HG03066 (cell line): ENCODE measurements at regions not wholly inside any gene's neighbourhood (a gene's known extent, or its start where the extent isn't known, plus 50 kb on each side); places are given as distances from the start of the nearest gene placed in this dataset.
A peak's percentile ranks its signal among the peaks of the same experiment; 100 is the strongest.

ENCODE experiments used
- ATAC-seq: cut with Tn5 transposase; IDR thresholded peaks from one replicate; pipeline ENCODE4 v1.9.1; 2021; ENCODE audit warnings: low read depth; ENCODE audit not compliant: unreplicated experiment

DNA sequence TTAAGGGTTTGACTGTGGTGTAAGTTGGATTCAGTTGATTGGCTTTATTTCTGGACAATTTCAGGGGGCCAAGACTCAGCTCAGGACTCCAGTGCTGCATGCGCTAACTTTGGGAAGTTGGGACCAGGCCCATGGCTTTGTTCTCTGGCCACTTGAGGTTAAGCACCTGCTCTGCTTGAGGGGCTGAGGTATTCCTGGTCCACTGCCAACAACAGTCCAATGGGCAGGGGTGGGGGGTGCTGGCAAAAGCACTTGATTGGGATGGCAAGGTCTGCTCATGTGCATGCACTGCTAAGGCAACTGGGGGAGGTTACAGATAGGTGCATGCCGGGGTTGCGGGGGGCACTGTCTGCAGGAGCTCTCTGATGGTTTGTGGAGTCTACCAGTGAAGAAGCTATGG is 52.6 kb upstream of the ASB17 start:
- no peak for ATAC-seq

DNA sequence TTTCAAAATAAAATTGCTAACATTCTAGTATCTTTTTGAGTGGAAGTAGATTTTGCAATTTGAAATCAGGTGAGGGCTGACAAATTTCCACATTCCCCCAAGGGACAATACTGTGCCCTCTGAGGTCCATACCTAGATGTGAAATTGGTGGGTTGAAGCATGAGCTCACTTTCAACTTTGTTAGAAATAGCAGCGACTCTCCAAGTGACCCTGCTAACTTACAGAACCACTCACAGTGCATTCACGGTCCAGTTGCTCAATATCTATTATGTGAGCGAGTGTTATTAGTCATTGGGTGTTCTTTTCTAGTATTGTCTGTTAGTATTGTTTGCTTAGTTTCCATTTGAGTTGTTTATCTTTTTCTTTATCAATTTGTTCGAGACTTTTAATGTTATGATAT is 53.6 kb upstream of the ASB17 start:
- ATAC-seq: peak; percentile 65

DNA sequence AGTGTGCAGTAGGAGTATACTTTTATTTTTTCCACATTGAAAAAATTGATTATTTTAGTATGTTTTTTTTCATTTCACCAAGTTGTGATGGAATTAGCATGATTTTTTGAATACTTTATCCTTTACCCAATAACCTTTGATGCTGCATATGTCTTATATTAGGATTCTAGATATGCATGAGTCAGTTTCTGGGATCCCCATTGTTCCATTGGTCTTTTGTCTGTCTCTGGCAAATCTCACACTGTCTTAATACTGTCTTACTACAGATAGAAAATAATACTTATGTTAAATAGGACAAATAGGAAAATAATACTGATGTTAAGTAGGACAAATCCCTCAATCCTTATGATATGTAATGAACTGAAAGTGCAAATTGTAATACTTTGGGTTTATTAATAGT is 54.3 kb upstream of the ASB17 start:
- no peak for ATAC-seq

DNA sequence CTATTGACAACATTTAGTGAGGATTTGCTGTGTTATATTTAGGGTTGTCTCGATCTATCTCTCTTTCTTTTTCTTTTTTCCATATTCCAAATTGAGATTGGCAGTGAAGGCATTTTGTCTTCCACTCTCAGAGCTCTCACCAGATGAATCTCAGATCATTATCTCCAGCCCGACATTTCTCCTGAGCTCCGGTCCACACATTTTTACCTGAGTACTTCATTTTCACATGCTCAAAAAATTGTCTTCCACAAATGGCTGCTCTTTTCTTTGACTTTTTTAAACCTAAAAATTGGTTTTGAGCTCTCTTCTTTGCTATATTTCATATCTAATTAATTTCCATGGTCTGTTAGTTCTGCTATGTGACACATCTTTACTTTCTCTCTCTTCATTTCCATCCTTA is 56.9 kb upstream of the ASB17 start:
- no peak for ATAC-seq

DNA sequence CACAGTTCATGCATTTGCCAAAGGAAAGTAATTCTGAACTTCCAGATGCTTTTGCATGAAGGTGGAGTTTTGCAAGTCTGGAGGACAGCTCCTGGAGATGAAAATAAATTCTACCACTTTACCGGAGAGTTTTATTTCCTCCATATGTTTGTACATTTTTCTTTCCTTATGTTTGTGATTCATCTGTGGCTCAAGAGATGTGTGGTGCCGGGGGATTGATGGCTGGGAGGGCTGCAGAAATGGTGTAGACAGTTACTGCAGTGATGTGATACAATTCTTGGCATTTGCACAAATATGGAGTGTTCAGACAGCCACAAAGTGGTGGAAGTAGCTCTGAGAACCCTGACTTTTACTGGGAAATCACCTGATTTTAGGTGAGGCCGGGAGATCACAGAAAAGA is 58.5 kb upstream of the ASB17 start:
- no peak for ATAC-seq

DNA sequence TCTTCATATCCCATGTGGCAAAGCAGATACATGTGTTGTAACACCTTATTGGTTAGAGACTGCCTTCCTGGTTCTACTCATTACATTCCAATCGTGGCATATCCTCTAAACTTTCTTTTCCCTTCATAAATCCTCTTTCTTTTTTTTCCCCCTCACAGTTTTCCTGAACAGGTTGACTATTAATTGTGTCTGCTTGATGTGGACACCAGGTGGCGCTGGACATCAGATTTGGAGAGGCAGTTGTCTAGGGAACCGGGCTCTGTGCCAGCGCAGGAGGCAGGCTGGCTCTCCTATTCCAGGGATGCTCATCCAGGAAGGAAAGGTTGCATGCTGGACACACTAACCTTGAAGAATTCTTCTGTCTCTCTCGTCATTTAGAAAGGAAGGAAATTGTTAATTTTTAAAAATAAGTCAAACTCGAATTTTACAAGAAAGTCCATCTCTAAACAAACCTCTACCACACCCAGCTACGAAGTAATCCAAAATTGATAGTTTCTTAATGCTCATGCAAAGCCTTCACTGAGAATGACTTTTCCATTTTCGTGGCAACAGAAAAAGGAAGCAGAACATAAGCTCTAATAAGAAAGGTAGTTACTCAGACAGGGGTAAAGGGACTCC is 59.4 kb upstream of the ASB17 start:
- ATAC-seq: peak; percentile 76

DNA sequence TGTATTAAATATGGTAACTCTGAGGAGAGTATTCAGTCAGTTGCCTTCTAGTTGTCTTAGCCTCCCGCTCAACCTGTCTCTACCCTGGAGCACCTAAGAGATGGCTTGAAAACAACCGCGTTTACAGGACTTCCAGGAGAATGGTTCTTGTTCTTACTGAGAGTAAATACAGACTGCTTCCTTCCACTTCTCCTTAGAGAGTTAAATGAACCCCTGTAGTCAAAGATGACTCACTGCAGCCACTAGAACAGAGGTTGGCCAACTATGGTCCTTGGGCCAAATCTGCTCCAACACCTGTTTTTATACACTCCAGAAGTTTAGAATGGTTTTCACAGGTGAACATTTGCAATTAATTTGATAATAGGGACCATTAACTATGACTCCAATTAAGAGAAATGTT is 60.1 kb upstream of the ASB17 start:
- no peak for ATAC-seq

DNA sequence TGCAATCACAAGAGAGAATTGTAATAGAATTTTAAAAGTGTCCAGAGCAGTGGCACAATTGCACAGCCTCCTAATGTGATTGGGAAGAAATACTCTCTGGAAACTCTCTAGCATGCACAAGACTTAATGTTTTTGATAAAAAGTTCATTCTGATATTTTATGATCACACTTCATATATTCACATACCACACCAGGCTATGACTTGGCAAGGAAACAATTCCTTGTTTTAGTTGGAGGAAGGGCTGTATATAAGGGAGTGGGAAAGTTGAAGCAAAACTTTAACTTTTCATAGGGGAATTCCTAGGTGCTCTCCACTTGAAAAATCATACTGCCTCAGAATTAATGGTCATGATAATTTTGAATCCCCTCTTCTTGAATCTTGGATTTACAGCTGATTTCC is 61.5 kb upstream of the ASB17 start:
- no peak for ATAC-seq

DNA sequence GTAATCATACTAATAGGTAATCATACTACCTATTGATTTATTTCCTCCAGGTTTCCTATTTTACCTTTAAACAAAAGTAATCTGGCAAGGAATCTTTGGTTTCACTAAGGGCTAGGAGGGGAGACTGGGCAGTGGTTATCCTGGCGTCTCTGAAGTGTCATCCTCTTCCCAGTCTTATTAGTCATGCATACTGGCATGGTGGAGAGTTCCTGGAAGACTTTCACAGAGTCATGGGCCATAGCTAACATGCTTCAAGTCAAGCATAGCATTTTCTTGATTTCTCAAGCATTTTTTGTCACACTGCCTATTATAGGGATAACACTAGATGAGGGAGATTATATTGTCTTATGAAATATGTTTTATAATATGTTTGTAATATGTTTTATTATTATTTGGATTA is 64.0 kb upstream of the ASB17 start:
- ATAC-seq: no peak

DNA sequence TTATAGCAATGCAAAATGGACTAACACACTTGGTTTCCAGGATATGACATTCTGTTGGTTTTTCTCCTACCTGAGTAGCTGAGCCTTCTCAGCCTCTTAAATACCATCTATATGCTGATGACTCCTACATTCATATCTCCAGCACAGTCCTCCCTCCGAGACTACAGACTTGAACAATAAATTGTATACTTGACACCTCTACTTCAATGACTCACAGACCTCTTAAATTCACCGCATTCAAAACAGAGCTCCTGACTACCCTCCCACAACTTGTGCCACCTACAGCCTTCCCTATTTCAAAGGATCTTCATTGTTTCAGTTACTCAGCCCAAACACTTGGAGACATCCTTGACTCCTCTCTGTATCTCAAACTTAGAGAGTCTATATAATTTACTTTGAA is 66.8 kb upstream of the ASB17 start:
- no peak for ATAC-seq

DNA sequence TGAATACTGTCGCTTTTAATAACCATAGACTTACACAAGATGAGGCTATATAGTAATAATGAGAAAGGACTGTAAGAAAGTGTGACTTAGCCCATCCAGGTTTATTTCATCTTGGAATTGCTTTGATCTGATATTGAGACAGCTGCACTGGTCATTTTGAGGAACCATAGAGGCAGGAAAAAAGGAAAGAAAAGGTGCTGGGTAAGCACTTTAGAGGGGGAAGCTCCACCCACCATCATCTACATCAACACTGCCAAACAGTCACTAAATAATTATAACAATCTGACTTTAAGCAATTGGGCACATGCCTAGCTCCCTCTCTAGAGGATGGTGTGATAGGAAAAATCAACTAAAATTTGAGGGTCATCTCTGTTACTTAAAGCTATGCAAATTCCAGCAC is 70.6 kb upstream of the ST6GALNAC3 start:
- ATAC-seq: no peak

DNA sequence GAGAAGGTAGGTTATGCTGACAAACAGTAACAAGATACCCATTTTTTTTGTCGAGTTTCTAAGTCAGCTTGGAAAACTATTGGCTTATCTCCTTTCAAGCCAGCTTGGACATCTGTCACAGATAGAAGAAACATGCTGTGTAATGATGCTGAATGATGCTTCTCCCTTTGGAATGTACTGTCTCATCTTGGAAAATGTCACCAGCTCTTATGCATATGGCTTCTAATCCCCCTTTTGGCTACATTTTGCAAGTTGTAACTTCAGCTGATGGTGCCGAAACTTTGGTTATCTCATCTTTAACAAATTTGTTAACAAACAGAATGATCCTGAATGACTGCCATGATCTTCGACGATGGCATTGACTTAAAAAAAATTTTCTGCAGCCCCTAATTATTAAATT is 68.8 kb upstream of the ST6GALNAC3 start:
- no peak for ATAC-seq

DNA sequence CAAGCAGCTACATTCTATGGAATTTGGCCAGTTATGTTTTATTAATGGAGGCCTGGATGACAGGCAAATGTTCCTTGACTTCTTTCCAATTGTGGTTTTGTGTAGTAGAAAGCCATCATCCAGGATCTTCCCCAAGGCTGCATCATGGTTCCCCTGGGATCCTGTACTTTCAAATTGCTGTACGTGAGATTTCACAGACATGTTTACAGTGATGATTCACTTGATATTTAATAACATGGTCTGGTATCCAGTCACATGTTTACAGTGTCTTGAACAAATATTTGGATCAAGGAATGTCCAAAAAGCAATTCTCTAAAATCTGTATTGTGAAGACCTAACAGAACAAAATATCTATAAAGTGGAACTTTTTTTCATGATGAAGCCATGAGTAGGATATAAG is 68.3 kb upstream of the ST6GALNAC3 start:
- ATAC-seq: no peak

DNA sequence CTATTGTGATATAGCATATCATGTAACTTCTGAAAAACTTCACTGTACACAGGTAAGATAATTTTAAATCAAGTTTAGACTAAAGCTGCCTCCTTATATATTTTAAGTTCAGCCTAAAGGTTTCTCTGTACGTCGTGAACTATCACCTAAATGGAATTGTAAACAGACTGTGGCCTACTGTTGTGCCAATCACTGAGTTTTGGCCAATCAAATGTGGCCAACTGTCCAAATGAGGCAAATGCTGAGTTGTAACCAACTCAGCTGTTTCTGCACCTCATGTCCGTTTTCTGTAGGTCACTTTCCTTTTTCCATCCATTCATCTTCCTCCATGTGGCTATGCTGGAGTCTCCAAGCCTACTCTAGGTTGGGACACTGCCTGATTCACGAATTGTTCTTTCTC is 63.7 kb upstream of the ST6GALNAC3 start:
- no peak for ATAC-seq

DNA sequence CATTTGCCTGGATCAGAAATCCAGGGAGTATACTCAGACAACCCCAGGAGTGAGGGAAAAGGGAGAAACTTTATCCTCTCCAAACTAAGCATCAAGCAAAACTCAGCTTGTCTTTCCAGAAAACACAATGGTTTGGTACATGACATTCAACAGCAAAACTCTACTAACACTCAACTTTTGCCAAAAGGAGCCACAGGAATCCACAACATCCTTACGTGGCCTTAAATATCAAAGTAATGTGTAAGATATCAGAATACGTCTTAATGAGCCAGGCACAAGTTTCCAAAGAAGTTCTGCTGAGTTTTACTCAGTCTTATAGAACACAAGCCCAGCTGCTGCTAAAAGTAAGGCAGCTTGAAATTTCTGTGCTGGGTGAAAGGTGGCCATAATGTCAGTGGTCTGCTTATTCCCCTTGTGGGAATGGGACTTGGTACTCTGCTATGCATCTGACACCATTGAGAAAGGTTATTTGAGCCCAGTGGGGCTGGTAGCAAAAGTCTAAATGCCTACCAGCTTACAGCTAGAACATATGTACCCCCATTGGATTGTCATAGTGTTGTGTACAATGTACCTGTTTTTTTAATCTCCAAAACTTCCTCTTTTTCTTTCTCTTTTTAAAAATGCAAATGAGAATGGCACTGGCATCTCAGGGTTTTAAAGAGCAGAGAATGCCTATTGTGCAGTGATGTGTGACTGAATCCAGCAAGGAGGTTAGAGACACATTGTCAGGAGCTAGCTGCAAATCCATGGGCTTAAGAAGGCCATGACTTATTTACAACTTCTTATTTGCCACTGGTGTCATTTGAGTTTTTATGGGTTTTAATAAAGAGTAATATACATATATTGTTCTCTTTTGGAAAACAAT is 62.0 kb upstream of the ST6GALNAC3 start:
- no peak for ATAC-seq

DNA sequence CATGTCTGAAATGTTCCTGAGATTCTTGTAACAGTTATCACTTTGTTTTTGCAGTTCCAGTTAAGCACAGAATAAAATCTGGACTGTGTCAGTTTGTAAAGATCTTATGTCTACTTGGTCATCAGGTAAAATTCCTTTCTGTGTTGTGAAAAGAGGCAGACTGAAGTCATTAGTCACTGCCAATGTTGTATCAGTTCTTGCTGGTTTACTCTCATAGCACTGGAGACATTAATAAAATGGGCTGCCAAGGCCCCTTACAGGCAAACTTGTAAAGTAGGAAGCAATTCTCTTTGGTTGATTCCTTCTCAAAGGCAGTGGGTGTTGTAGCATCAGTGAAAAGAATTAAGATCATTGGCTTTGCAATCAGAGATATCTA is 61.4 kb upstream of the ST6GALNAC3 start:
- ATAC-seq: no peak

DNA sequence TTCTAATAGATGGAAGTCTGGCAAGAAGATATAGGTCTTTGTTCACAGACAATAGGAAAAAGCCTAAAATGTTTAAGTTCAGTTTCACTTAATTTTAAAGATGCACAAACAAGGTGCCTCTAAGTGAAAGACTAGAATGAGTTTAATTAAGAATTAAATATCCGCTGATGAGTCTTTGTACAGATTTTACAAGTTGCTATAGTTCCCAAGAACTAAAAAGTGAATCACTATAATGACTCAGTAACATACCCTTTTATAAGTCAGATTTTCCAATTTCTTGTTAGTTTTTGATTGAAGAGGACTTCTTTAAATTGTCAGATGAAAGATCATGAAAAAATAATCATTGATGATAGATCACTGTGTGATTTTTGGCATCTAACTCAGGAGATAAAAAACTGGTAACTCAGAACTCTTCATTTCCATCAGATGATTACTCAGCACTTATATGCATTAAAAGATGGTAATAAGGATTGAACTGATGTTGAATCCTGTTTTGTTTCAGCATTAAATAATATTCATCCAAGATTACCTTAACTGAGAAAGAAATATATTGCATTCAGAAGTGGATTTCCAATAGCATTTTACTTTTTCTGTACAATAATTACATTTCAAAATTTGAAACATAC is 59.0 kb upstream of the ST6GALNAC3 start:
- no peak for ATAC-seq

DNA sequence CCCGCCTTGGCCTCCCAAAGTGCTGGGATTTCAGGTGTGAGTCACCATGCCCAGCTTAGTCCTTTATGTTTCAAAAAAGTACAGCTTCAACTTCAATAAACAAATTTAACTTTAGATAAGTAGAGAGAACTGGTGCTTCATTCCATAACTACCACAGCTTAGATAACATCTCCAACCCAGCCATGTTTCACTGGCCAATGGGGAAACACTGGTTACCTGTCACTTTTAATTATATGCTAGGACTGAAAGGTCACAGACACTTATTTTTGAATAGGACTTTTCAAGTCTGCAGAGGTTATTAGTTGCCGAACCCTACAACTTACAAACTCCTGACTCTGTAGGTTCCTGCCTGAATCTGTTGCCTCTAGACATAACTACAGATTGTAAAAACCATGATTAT is 56.5 kb upstream of the ST6GALNAC3 start:
- no peak for ATAC-seq

DNA sequence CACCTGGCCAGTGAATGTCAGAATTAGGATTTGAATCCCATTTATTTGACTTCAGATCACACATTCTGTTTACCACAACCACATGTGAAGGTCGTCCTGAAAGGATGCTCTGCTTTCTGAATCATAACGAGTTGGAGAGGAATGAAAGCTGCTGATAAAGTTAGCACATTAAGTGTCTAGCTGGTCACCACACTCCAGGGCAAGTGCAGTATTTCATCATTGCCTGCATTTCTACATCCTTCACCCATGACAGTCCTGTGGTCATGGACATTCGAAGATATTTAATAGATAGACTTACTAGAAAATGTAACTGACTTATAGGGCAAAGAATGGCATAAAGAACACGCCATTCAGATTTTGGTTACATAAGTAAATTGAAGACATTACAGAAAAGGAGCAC is 52.7 kb upstream of the ST6GALNAC3 start:
- no peak for ATAC-seq

DNA sequence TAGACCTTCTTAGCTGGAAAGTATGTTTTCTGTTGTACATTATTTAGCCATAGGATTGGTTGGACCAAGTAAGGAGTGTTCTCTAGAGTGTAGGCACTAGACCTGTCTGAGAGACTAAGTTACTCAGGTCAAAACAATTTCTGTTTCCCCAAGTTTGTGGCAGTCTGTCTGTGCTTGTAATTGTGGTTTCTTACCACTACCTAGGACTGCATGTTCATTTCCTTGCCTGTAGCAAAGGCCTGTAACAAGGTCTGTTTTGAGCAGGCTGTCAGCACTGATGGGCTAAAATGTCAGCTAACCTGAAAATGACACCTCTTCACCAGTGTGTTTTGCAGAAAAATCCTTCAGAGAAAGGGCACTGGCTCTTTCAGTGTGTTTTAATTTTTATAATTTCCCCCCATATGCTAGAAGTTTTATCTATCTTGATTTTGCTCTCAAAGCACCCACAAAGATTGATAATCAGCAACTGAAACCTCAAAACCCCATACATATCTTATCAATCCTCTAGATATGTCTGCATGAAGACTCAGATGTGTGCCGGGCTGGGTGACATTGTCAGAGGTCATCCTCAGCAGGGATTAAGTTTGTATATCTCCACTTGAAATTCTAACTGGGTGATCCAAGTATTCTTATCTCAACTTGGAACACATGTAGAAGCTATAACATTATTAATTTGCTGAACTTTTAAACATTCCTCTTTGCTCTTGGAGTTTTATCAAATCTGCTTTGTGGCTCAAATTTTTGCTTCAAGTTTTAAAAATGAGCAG is 50.7 kb upstream of the ST6GALNAC3 start:
- no peak for ATAC-seq
